GM19043 (cell line): ENCODE measurements at regions not wholly inside any gene's neighbourhood (a gene's known extent, or its start where the extent isn't known, plus 50 kb on each side); places are given as distances from the start of the nearest gene placed in this dataset.

ENCODE experiments used
- ATAC-seq: cut with Tn5 transposase; IDR thresholded peaks from one replicate; pipeline ENCODE4 v1.9.1; 2021; ENCODE audit warnings: low read depth; ENCODE audit not compliant: unreplicated experiment

- no peak for ATAC-seq
These were observed 115.3 kb upstream of the SLC5A12 start for GRCh38 chr11:26837154-26837553.

GRCh38 chr11:26839911-26840698 is 118.2 kb upstream of the SLC5A12 start:
- ATAC-seq = no peak

- no peak for ATAC-seq
These were observed 120.1 kb upstream of the SLC5A12 start for GRCh38 chr11:26841818-26842473.

GRCh38 chr11:26842478-26843282 is 120.8 kb upstream of the SLC5A12 start:
- no peak for ATAC-seq

GRCh38 chr11:26843539-26843938 is 121.7 kb upstream of the SLC5A12 start:
- ATAC-seq = no peak

GRCh38 chr11:26844963-26845362 is 123.1 kb upstream of the SLC5A12 start:
- ATAC-seq = no peak

GRCh38 chr11:26846227-26846626 is 124.4 kb upstream of the SLC5A12 start:
- no peak for ATAC-seq

GRCh38 chr11:26847459-26847858 is 125.6 kb upstream of the SLC5A12 start:
- no peak for ATAC-seq

GRCh38 chr11:26847977-26848376 is 126.1 kb upstream of the SLC5A12 start:
- ATAC-seq = no peak

- ATAC-seq = no peak
These were observed 127.2 kb upstream of the SLC5A12 start for GRCh38 chr11:26849036-26849435.

GRCh38 chr11:26851291-26851690 is 129.4 kb upstream of the SLC5A12 start:
- ATAC-seq = no peak

- no peak for ATAC-seq
These were observed 129.8 kb upstream of the SLC5A12 start for GRCh38 chr11:26851696-26852095.

GRCh38 chr11:26858098-26858497 is 135.8 kb upstream of the FIBIN start:
- no peak for ATAC-seq

- no peak for ATAC-seq
These were observed 134.5 kb upstream of the FIBIN start for GRCh38 chr11:26859416-26859815.

- no peak for ATAC-seq
These were observed 133.7 kb upstream of the FIBIN start for GRCh38 chr11:26860091-26860780.

- no peak for ATAC-seq
These were observed 133.0 kb upstream of the FIBIN start for GRCh38 chr11:26860895-26861294.

GRCh38 chr11:26862801-26863200 is 131.1 kb upstream of the FIBIN start:
- ATAC-seq = no peak

GRCh38 chr11:26865703-26866102 is 128.2 kb upstream of the FIBIN start:
- ATAC-seq = no peak

GRCh38 chr11:26867286-26867685 is 126.6 kb upstream of the FIBIN start:
- no peak for ATAC-seq

- ATAC-seq = no peak
These were observed 114.8 kb upstream of the FIBIN start for GRCh38 chr11:26878959-26879581.
